Naive thymus-derived CD4-positive, alpha-beta T cell (primary cell): ENCODE measurements at regions not wholly inside any gene's neighbourhood (a gene's known extent, or its start where the extent isn't known, plus 50 kb on each side); places are given as distances from the start of the nearest gene placed in this dataset.
"Not testable (repeated sequence)": the region's sequence is repeated elsewhere in the genome, so short reads cannot be mapped to it uniquely, and the experiment has no call there.

Experiments used
- ATAC-seq: fragments of 150-1000 bp; cut with Tn5 transposase; 2 replicates; pipeline ENCODE4 v1.10.0; 2021; ENCODE audit warnings: mild to moderate bottlenecking, moderate library complexity
- CTCF ChIA-PET: fragments of 350-600 bp; sonication (Branson Sonifier 250); formaldehyde crosslinking; loops from one replicate; lab custom pipeline; 2021; ENCODE audit warnings: antibody characterized with exemption; lab: Charles Lee
- POLR2A ChIA-PET: fragments of 350-600 bp; sonication (Branson Sonifier 250); formaldehyde crosslinking; loops from one replicate; lab custom pipeline; 2021; ENCODE audit warnings: antibody characterized with exemption, inconsistent platforms; lab: Charles Lee
- DNase-seq, 9 donors: peaks; one replicate each; pipeline versions ENCODE4 v3.0.0 to v3.0.0-alpha.2; 2020 to 2022; ENCODE audit warnings: mixed read lengths in 1 of 9
- H3K27ac ChIP-seq: one replicate; pipeline ENCODE4 v1.7.0; 2013; ENCODE audit warnings: mild to moderate bottlenecking, low read depth, low read length, moderate library complexity
- H3K27me3 ChIP-seq, 2 donors: one replicate each; pipeline ENCODE4 v1.7.0; 2013; ENCODE audit warnings: low read length in 2 of 2, mild to moderate bottlenecking in 2 of 2, moderate library complexity in 2 of 2; ENCODE audit not compliant: control insufficient read depth in 2 of 2, insufficient read depth in 2 of 2
- H3K36me3 ChIP-seq, 3 experiments: 1 replicate in 2 of 3; 2 replicates in 1 of 3; pipeline ENCODE4 v1.7.0; 2013; ENCODE audit warnings: low read length in 3 of 3, mild to moderate bottlenecking in 3 of 3, moderate library complexity in 1 of 3; ENCODE audit not compliant: insufficient read depth in 3 of 3, control insufficient read depth in 2 of 3
- H3K4me1 ChIP-seq, 2 donors: one replicate each; pipeline ENCODE4 v1.7.0; 2013; ENCODE audit warnings: low read length in 2 of 2, mild to moderate bottlenecking in 2 of 2, moderate library complexity in 1 of 2; ENCODE audit not compliant: control insufficient read depth in 2 of 2, insufficient read depth in 2 of 2
- H3K4me3 ChIP-seq: 2 replicates; pipeline ENCODE4 v1.7.0; 2013; ENCODE audit warnings: mild to moderate bottlenecking, low read length
- H3K9me3 ChIP-seq, 3 experiments: 1 replicate in 2 of 3; 2 replicates in 1 of 3; pipeline ENCODE4 v1.7.0; 2013; ENCODE audit warnings: low read length in 3 of 3; ENCODE audit not compliant: control insufficient read depth in 2 of 3
- H3K27ac Mint-ChIP-seq, 9 donors: one replicate each; pipeline ENCODE4 v1.8.0; 2020 to 2022; ENCODE audit warnings: mixed read lengths in 9 of 9, mild to moderate bottlenecking in 8 of 9, moderate library complexity in 5 of 9, inconsistent platforms in 2 of 9
- H3K27me3 Mint-ChIP-seq, 5 donors: one replicate each; pipeline ENCODE4 v1.8.0; 2021 to 2022; ENCODE audit warnings: mixed read lengths in 5 of 5, mild to moderate bottlenecking in 1 of 5
- H3K36me3 Mint-ChIP-seq, 5 donors: one replicate each; pipeline ENCODE4 v1.8.0; 2020 to 2022; ENCODE audit warnings: mixed read lengths in 5 of 5, mild to moderate bottlenecking in 3 of 5, inconsistent platforms in 1 of 5
- H3K4me1 Mint-ChIP-seq, 7 donors: one replicate each; pipeline ENCODE4 v1.8.0; 2020 to 2022; ENCODE audit warnings: mixed read lengths in 7 of 7, mild to moderate bottlenecking in 3 of 7, inconsistent platforms in 1 of 7
- H3K4me3 Mint-ChIP-seq, 10 donors: one replicate each; pipeline ENCODE4 v1.8.0; 2020 to 2022; ENCODE audit warnings: mild to moderate bottlenecking in 10 of 10, mixed read lengths in 10 of 10, moderate library complexity in 6 of 10, inconsistent platforms in 2 of 10
- H3K9me3 Mint-ChIP-seq, 11 donors: one replicate each; pipeline ENCODE4 v1.8.0; 2020 to 2022; ENCODE audit warnings: mixed read lengths in 11 of 11, mild to moderate bottlenecking in 4 of 11, inconsistent platforms in 1 of 11, moderate library complexity in 1 of 11
- intact Hi-C, 2 donors: fragments of 100-400 bp; cut with micrococcal nuclease; formaldehyde crosslinking; loops; one replicate each; pipeline ENCODE4 v1.15.1; 2023

- H3K4me3 ChIP-seq, POLR2A ChIA-PET, H3K4me3 Mint-ChIP-seq, H3K27ac Mint-ChIP-seq, H3K4me1 ChIP-seq, H3K27me3 Mint-ChIP-seq, CTCF ChIA-PET, H3K4me1 Mint-ChIP-seq, H3K9me3 ChIP-seq, H3K27me3 ChIP-seq, H3K36me3 ChIP-seq, intact Hi-C loops, H3K36me3 Mint-ChIP-seq, ATAC-seq, H3K9me3 Mint-ChIP-seq, DNase-seq, H3K27ac ChIP-seq: not testable (repeated sequence)
Observed at GRCh38 chr2:94641397-94641796, 229.8 kb upstream of the TEKT4 start.

- H3K27ac ChIP-seq, ATAC-seq, H3K27ac Mint-ChIP-seq, H3K4me3 ChIP-seq, H3K4me1 Mint-ChIP-seq, H3K4me3 Mint-ChIP-seq, H3K27me3 ChIP-seq, intact Hi-C loops, H3K4me1 ChIP-seq, H3K9me3 Mint-ChIP-seq, POLR2A ChIA-PET, DNase-seq, H3K9me3 ChIP-seq, H3K27me3 Mint-ChIP-seq, CTCF ChIA-PET, H3K36me3 Mint-ChIP-seq, H3K36me3 ChIP-seq: not testable (repeated sequence)
Observed at GRCh38 chr2:94652131-94652530, 219.1 kb upstream of the TEKT4 start.

- H3K4me3 Mint-ChIP-seq, H3K27ac Mint-ChIP-seq, H3K4me3 ChIP-seq, ATAC-seq, H3K36me3 ChIP-seq, POLR2A ChIA-PET, H3K27me3 ChIP-seq, H3K4me1 ChIP-seq, H3K9me3 Mint-ChIP-seq, DNase-seq, CTCF ChIA-PET, H3K9me3 ChIP-seq, H3K27ac ChIP-seq, H3K4me1 Mint-ChIP-seq, intact Hi-C loops, H3K36me3 Mint-ChIP-seq: not testable (repeated sequence)
- peaks cover 0 to 18% (median 3%) of the 10 kb centered on the region in 5 donors for H3K27me3 Mint-ChIP-seq
Observed at GRCh38 chr2:94669858-94670257, 201.4 kb upstream of the TEKT4 start.

GRCh38 chr2:94694236-94694635, 177.0 kb upstream of the TEKT4 start:
- H3K4me1 Mint-ChIP-seq, H3K4me3 Mint-ChIP-seq, H3K9me3 Mint-ChIP-seq, DNase-seq, CTCF ChIA-PET, H3K27me3 ChIP-seq, H3K4me1 ChIP-seq, intact Hi-C loops, H3K36me3 ChIP-seq, H3K4me3 ChIP-seq, H3K27ac Mint-ChIP-seq, ATAC-seq, POLR2A ChIA-PET, H3K27ac ChIP-seq, H3K9me3 ChIP-seq, H3K36me3 Mint-ChIP-seq: not testable (repeated sequence)
- H3K27me3 Mint-ChIP-seq = peaks cover 0 to 11% (median 0%) of the 10 kb centered on the region in 5 donors

- intact Hi-C loops, DNase-seq, H3K4me1 Mint-ChIP-seq, H3K27me3 ChIP-seq, H3K36me3 ChIP-seq, H3K36me3 Mint-ChIP-seq, H3K27ac Mint-ChIP-seq, H3K9me3 ChIP-seq, H3K4me1 ChIP-seq, CTCF ChIA-PET, H3K4me3 Mint-ChIP-seq, POLR2A ChIA-PET, H3K4me3 ChIP-seq, ATAC-seq, H3K27ac ChIP-seq: not testable (repeated sequence)
- H3K9me3 Mint-ChIP-seq = peaks cover 0 to 19% (median 8%) of the 10 kb centered on the region in 11 donors
- H3K27me3 Mint-ChIP-seq = peaks cover 3 to 21% (median 6%) of the 10 kb centered on the region in 5 donors
Observed at GRCh38 chr2:94708982-94709381, 162.2 kb upstream of the TEKT4 start.

GRCh38 chr2:94725543-94725942, 145.7 kb upstream of the TEKT4 start:
- no peak overlapping the region for H3K4me3 Mint-ChIP-seq
- ChIA-PET POLR2A (no interaction called here), CTCF (no interaction called here)
- no peaks in the 10 kb centered on the region for H3K36me3 Mint-ChIP-seq
- H3K27ac ChIP-seq = no peak overlapping the region
- ATAC-seq (no peak), DNase-seq (no peak)
- H3K27me3 Mint-ChIP-seq = peaks cover 0 to 16% (median 8%) of the 10 kb centered on the region in 5 donors
- no peaks in the 10 kb centered on the region for H3K4me1 Mint-ChIP-seq
- H3K4me3 ChIP-seq = no peak overlapping the region
- H3K9me3 ChIP-seq = no peaks in the 10 kb centered on the region
- peaks cover 0 to 3% (median 0%) of the 10 kb centered on the region in 11 donors for H3K9me3 Mint-ChIP-seq
- no peak overlapping the region for H3K27ac Mint-ChIP-seq
- no peaks in the 10 kb centered on the region for H3K4me1 ChIP-seq
- intact Hi-C loops = no loop called here
- no peaks in the 10 kb centered on the region for H3K27me3 ChIP-seq
- H3K36me3 ChIP-seq = no peaks in the 10 kb centered on the region

- H3K4me3 ChIP-seq, H3K27ac Mint-ChIP-seq, CTCF ChIA-PET, H3K36me3 ChIP-seq, ATAC-seq, H3K4me1 ChIP-seq, H3K36me3 Mint-ChIP-seq, intact Hi-C loops, H3K4me1 Mint-ChIP-seq, H3K27me3 ChIP-seq, H3K27ac ChIP-seq, POLR2A ChIA-PET, H3K4me3 Mint-ChIP-seq, DNase-seq, H3K9me3 ChIP-seq: not testable (repeated sequence)
- Mint-ChIP-seq H3K9me3 (peaks cover 0 to 10% (median 1%) of the 10 kb centered on the region in 11 donors), H3K27me3 (peaks cover 16 to 33% (median 20%) of the 10 kb centered on the region in 5 donors)
Observed at GRCh38 chr2:94735536-94735935, 135.7 kb upstream of the TEKT4 start.
